ENCODE measurements at regions not wholly inside any gene's neighbourhood (a gene's known extent, or its start where the extent isn't known, plus 50 kb on each side); places are given as distances from the start of the nearest gene placed in this dataset.
"Not testable (repeated sequence)": the region's sequence is repeated elsewhere in the genome, so short reads cannot be mapped to it uniquely, and the experiment has no call there.

DNA sequence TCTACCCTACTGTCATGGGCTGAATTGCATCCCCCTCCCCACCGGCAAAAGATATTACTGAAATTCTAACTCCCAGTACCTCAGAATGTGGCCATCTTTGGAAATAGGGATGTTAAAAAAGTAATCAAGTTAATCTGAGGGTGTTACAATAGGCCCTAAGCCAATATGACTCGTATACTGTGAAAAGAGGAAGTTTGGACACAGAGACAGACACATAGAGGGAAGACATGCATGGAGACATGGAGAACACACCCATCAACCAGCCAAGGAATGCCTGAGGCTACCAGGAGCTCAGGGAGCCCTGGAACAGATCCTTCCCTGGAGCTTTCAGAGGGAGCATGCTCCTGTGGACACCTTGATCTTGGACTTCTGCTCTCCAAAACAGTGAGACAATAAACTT lies 138.2 kb upstream of the ADO start:
- DNase-seq = no peak

DNA sequence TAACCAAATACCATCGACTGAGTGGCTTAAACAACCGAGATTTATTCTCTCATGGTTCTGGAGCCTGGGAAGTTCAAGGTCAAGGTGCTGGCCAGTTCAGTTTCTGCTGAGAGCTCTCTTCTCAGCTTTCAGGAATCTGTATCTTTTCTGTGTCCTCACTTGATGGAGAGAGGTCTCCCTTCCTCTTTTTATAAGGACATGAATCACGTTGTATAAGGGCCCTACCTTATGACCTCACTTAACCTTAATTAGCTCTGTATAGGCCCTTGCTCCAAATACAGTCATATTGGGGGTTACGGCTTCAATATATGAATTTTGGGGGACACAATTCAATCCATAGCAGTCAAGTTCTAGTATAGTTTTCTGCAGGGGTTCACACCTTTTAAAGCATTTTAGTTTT lies 135.2 kb upstream of the ADO start:
- no peak for DNase-seq

DNA sequence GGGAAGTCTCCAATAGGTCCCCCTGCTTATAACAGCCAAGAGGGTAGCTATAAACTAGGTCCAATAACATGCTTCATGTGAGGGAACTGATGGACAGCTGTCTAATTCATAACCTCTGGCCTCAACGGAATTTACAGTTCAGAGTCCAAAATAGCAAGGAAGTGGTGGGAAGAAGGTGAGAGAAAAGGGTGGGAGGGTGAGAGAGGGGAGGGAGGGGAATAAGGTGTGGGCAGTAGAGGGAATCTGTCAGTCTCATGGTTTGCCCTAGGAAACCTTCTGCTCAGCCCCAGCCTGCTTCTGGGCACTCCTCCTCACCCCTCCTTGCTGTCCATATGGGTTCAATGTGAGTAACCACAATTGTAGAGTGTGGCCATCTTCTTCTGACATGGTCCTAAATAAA lies 133.4 kb upstream of the ADO start:
- no peak for DNase-seq

DNA sequence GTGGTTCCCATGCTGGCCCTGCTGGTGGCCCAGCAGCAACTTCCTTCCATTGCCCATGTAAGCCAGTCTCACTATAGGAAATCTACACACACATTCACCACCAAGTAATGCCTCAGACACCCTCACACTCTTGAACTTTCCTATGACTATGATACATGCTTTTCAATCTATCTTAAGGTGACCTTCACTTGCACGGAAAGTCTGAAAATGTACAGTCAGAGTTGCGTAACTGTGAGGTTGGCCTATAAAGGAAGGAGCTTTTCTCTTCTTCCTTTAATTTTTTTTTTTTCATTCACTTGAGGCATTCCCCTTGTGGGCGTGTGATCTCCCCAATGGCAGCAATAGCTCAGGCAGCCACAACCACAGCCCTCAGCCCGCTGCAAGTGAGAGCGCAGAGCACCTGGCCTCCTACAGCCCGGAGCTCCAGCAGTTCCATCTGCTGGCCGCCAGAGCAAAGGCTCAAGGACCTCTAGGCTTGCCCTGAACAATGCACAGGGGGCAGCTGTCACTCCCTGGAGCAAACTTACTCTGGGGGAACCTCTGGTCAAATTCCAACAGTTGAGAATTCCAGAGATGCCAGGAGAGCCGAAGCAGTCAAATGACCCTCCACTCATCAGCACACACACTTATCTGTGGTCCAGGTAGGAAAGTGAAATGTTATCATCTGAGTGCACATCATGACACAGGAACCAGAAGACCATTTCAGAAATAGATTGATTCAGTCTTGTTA lies 123.1 kb upstream of the ADO start:
- peak; percentile 84 for DNase-seq

DNA sequence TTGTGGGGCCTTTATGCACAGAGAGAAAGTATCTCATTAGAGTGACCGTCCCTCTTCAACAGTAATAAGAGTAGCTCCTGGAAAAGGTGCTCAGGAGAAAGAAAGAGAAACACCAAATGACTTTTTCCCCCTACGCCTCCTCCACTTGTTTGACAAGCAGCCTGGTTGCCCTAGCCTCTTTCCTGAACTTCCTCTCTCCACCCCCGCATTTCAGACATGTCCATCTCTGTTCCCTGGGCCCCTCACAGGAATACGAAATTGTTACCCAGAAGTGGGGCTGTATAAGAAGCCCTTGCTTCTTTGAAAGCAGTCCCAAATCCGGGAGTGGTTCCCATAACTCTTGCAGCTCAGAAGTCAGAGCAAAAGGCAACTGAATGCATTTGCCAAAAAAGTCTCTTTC lies 119.6 kb upstream of the ADO start:
- DNase-seq = no peak

DNA sequence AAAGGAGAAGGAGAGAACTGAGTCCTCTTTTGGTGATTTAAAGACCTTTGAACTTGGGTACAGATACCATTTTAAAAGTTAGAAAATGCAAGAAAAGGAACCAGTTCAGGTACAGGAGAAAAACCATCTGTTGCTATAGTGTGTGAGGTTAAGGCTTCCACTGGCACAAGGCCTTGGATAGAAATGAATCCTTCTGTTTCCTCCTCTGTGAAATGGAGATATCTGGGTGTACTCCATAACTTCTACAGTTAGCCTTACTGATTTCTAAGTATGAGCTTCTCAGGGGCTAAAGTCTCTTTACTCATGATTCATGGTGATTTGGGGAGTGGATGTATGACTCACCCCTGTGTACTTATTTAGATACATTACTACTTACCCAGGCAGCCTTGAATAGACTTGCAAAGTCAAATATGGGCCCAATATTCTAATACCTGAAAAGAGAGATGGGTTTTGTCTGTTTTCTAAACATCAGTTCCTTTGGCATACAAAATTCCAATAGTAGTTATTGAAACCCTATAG lies 117.2 kb upstream of the ADO start:
- DNase-seq = no peak

DNA sequence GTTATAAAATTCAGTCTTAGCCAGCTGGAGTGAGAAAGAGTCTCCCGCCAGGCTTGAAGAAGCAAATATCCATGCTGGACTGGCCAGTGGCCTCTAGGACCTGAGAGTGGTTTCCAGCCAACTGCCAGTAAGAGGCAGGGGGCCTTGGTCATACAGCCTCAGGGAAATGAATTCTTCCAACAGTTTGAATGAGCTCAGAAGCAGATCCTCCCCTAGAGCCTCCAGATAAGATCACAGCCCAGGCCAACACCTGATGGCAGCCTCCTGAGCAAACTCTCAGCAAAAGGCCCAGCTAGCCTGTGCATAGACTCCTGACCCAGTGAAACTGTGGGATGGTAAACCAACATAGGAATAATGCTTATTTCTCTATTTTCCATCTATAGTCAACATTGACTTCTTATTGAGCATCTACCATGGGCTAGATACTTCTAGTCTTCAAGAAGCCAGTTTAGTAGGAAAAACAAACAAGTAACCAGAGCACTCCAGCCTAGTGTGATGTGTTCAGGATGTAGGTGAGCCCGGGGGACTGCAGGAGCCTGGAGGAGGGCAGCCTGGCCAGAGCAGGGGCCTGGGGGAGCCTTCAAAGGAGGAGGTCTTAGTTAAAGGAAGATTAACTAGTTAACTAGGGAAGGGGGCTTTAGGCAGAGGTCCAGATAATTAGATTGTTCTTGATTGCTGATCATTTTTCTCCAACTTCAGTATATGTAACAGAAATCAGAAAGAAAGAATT lies 115.4 kb upstream of the ADO start:
- no peak for DNase-seq

DNA sequence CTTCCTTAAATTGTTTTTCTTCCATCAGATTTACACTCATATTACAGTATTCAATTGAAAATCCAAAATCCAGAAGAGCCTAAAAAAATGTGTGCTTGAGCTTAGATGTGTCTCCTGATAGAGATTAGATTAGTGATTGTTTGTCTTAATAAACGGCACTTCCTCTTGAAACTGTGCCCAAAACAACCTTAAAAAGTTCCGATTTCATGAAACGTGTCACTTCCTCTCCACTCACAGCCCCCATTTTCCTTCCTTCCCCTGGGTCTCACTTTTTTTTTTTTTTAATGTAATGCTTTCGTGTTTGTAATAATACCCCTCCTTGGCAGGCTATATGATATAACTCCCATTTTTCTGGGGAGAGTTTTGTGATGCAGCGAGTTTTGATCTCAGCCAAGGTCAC lies 114.8 kb upstream of the ADO start:
- DNase-seq = no peak

DNA sequence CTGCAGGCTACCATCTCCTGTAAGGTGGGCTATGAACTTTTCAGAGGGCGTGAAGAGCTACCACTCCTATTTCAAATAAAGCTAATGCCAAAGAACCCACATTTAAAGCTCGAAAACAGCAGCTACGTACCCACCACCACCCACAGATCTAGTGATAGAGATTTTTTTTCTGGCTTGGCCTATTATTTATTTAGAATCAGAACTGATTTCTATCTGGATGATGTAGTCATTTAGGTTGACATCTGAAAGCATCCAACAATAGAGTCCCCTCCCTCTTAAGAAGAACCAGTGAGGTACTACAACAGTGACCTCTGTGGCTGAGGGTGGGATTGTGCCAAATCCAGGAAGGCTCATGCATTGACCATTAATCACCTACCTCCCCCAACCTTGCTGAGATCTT lies 113.8 kb upstream of the ADO start:
- DNase-seq = no peak

DNA sequence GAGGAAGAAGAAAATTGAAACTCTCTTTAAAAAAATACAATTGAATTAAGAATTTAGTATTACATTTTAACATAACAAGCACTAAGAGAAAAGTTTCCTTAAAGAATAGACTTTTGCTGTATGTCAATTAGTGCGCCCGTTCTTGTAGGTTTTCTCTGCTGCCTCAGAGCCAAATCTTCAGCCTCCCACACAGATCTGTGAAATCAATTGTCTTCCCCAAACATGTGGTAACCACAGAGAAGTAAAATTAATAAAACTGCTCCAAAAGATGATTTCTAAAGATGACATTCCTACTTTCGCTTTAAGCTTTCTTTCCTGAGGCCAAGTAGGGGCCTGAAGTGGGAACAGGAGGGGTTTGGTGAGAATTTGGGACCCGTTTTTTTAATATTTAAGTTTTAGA lies 113.2 kb upstream of the ADO start:
- no peak for DNase-seq

DNA sequence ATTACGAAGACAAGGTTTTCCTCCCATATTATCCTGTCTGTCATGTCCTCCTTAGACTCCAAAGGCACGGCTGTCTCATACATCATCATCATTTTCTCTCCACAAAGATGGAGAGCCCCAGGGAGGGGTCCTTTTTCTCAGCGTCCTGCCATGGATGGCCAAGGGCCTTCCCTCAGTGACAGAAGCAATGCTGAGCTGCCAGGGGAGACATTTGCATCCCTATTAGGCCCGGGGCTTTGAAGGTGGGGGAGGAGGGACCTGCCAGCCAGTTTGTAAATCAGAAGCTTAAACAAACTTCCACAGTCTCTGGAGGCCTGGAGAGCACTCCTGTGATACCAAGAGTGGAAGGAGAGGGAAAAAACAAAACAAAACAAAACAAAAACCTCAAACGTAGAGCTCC lies 112.4 kb upstream of the ADO start:
- DNase-seq = no peak

DNA sequence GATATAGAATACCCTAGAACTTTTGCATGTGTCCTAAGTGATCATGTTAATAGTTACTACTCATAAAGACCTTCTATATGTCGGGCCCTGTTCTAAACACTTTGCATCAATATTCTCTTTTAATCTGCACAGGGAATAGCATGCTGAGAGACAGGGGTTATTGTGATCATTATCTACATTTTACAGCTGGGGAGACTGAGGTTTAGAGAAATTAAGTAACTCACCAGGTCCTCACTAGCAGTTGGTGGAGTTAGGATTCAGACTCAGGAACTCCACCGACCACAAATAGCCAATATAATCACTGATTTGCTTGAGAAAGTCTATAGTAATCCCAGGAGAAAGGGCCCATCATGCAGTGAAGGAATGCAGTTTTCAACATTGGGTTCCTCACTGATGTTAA lies 111.2 kb upstream of the ADO start:
- DNase-seq = no peak

DNA sequence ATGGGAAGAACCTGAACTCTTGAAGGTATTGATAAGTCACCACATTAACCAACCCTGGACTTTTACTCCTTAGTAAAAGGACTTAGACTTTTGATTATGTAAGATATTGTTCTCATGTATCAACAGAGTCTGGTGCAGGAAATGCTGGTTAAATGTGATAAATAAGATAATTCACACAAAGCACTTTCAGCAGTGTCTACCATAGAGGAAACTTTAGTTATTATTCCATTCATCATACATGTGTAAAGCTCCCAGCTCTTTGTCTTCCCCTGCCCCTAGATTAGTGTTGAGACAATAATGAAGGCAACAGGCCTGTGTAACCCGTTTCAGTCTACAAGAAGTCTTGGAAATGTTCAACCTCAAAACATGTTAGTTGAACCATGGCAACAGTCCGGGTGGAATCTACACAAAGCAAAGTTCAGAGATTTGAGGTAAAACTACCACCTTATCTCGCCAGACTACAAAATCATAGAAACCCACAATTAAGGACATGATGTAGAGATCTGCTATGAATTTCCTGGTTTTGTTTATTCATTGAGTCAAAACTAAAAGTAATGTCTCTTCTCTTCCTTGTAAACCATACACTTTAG lies 109.9 kb upstream of the ADO start:
- no peak for DNase-seq

DNA sequence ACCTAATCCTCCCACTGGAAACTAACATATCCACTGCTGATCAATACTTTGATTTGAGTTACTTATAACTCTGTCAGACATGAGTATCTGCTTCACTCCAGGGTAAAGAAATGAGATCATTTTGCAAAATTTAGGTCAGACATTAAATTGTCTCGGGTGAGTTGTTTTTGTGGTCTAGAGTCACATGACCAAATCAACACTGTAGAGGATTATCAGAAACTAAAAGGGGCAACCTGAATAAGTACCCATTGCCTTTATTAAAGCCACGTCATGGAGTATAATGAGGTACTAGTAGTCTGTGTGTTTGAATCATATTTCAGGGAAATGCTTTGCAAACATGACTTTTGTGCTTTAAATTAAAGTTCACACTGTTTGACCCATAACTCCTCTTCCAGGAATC lies 107.7 kb upstream of the ADO start:
- DNase-seq = no peak

DNA sequence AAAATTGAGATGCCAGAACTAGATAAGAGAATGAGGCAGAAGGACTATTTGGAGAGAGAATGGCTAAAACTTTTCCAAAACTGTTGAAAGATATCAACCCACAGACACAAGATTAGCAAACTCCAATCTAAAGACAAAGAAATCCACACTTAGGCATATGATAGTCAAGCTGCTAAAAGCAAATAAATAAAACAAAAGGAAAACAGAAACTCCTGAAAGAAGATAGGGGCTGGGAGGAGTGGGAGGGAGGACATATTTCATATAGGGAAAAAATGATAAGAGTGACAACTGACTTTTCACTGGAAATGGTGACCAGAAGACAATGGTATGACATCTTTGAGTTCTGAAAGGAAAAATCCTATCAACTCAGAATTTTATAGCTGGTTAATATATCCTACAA lies 105.4 kb upstream of the ADO start:
- no peak for DNase-seq

DNA sequence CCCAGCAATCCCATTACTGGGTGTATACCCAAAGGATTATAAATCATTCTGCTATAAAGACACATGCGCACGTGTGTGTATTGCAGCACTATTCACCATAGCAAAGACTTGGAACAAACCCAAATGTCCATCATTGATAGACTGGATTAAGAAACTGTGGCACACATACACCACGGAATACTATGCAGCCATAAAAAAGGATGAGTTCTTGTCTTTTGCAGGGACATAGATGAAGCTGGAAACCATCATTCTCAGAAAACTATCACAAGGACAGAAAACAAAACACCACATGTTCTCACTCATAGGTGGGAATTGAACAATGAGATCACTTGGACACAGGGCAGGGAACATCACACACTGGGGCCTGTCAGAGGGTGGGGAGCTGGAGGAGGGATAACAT lies 100.4 kb upstream of the ADO start:
- not testable (repeated sequence) for DNase-seq

DNA sequence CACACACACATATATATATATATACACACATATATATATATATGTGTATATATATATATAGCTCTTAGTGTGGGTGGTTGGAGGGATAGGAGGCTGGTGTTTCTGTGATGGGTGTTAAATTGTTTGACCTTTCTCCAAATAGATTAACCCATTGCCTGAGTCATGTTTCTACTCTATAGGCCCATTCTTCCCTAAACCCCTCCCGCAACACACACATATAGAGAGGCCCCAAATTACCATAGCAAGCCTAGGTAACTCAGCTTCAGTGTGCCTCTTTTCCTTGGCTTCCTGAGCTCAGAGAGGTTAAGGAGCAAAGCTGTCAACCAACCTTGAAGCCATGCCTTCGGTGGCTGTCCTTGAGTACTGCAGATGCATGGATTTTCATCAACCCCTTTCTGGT lies 98.7 kb upstream of the ADO start:
- no peak for DNase-seq

DNA sequence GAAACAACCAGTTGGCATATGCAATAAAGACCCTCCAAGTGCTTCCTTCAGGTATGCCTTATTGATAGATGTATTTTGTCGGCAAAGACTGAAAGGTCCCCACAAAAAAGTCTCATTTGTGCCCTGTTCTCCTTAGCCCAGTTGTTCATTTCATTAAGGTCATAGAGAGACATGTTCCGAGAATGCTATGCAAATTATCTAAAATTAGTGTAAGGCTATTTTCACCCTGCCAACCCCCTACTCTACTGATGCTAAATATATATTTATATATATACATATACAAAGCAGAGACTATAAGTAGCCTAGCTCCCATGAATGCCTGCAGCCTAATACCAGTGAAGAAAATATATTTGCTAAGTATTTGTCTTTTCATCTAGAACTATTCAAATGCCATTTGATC lies 96.7 kb upstream of the ADO start:
- no peak for DNase-seq

DNA sequence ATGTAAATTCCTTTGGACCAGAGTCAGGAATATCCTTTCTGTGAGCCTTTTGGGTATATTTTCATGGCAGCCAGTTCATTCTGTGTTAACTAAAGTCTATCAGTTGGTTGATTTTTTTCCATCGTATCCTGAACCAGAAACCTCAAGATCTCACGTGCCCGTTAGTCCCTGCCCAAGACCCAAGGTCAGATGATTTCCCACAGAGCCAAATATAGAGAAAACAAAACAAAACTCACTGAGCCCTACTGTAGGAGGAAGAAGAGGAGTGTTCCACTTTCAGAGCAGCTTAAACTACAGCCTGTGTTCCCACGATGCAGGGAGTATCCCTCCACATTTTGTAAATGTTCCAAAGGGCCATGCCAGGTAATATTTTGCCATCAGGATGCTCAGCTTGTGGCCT lies 96.0 kb upstream of the ADO start:
- DNase-seq = no peak

DNA sequence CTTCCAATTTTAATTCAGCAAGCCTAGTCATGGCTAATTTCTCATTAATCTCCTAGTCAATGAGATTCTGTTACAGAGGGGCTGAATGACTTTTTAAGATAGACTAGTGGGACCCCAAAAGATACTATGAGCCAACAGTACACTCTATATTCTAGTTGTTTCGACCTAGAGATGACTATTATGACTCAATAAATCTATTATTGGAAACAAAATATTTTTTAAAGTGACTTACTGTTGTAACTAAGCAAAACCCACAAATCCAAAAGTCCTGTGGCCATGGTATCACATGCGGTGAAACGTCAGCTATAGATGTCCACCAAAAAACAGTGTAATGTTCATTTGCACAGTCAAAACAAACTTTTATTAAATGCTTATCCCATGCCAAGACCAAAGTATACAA lies 95.3 kb upstream of the ADO start:
- DNase-seq = no peak

DNA sequence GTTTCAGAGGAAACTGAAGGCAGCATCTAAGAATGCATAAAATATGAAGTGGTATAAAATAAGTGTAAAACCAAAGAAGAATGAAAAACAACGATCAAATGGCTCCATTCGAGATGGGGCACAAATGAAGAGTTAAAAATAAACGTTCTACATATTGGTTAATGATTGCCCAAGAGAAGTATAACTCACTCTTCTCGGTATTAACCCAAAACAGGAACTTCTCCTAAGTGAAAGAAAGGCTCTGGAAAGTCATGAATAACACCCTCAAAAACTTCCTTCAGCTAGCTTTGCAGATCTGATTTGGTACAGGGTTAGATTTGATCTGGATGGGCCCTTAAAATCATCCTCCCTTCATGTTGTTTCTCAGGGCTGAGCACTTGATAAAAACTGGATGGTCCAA lies 94.3 kb upstream of the ADO start:
- no peak for DNase-seq

DNA sequence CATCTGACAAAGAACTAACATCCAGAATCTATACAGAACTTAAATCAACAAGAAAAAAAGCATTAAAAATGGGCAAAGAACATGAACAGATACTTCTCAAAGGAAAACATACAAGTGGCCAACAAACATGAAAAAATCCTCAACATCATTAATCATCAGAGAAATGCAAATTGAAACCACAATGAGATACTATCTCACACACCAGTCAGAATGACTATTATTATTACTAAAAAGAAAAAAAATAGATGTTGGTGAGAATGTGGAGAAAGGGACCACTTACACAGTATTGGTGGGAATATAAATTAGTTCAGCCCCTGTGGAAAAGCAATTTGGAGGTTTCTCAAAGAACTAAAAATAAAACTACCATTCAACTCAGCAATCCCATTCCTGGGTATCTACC lies 89.1 kb upstream of the ADO start:
- no peak for DNase-seq

DNA sequence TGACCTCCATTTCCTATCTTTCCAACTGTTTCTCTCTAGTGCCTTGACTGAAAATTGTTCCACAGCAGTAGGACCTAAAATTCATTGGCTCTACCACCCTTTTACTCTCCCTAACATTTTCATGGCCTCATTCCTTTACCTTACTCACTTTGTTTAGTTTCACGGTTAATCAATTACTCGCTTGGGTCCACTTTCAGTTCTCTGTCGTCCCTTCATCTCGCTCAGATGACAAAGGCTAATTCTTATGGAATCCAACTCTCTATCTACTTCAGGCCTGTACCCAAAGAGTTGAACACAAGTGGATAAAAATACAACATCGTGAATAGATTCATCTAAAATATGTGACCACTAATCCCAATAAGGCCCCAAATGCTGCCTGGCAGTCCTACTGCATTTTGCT lies 85.9 kb upstream of the ADO start:
- DNase-seq = no peak

DNA sequence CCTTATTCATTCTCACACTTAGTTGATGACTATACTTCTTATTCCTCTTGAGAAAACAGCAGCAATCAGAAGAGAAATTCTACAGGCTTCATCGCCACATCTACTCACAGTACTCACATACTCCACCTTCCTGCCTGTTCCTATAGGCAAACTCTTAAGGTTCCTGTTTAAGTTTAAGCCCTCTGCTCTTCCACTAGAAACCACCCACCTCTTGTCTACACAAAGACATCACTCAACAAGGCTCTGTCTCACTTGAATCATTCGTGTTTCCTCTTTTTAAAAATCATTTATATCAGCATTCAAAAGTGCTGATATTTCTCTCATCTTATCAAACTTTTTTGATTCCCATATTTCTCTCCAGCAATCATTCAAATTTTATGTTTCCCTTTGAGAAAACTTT lies 85.5 kb upstream of the ADO start:
- DNase-seq = no peak

Data from stimulated activated CD8-positive, alpha-beta memory T cell treated with anti-CD3 and anti-CD28 coated beads, Interleukin-4, amount 100 ng/mL, for 48 hours (primary cell).